Astrocyte (in vitro differentiated cells and primary cell): ENCODE measurements at regions not wholly inside any gene's neighbourhood (a gene's known extent, or its start where the extent isn't known, plus 50 kb on each side); places are given as distances from the start of the nearest gene placed in this dataset.

Source experiments
- DNase-seq: peaks from one replicate; pipeline ENCODE4 v3.0.0-alpha.2; 2010; ENCODE audit warnings: low read depth
- FAIRE-seq: peaks from 2 replicates; lab custom pipeline; 2011; peaks lifted over from hg19 to GRCh38; lab: Jason Lieb, UNC
- H2AFZ ChIP-seq: 2 replicates; pipeline ENCODE4 v1.6.0; 2012; ENCODE audit warnings: low read depth, low read length, inconsistent platforms
- H3K27ac ChIP-seq: 2 replicates; pipeline ENCODE4 v1.5.1; 2011; ENCODE audit warnings: low read depth, low read length, inconsistent platforms
- H3K27me3 ChIP-seq: 2 replicates; pipeline ENCODE4 v1.6.0; 2011; ENCODE audit warnings: low read length, inconsistent platforms; ENCODE audit not compliant: insufficient read depth
- H3K36me3 ChIP-seq: 2 replicates; pipeline ENCODE4 v1.5.1; 2011; ENCODE audit warnings: low read length, inconsistent platforms; ENCODE audit not compliant: insufficient read depth
- H3K4me1 ChIP-seq: 2 replicates; pipeline ENCODE4 v1.5.1; 2011; ENCODE audit warnings: low read length, inconsistent platforms; ENCODE audit not compliant: insufficient read depth
- H3K4me2 ChIP-seq: 2 replicates; pipeline ENCODE4 v1.6.0; 2012; ENCODE audit warnings: low read length, inconsistent platforms
- H3K4me3 ChIP-seq: 2 replicates; pipeline ENCODE4 v1.5.1; 2011; ENCODE audit warnings: low read depth, mild to moderate bottlenecking, low read length, inconsistent platforms; ENCODE audit not compliant: insufficient read depth
- H3K79me2 ChIP-seq: 2 replicates; pipeline ENCODE4 v1.6.0; 2012; ENCODE audit warnings: mild to moderate bottlenecking, low read length, inconsistent platforms; ENCODE audit not compliant: insufficient read depth
- H3K9ac ChIP-seq: 2 replicates; pipeline ENCODE4 v1.6.0; 2012; ENCODE audit warnings: mild to moderate bottlenecking, low read length, inconsistent platforms
- H3K9me3 ChIP-seq: 2 replicates; pipeline ENCODE4 v1.5.1; 2012; ENCODE audit warnings: low read depth, mild to moderate bottlenecking, low read length, inconsistent platforms; ENCODE audit not compliant: insufficient read depth
- H4K20me1 ChIP-seq: 2 replicates; pipeline ENCODE4 v1.6.0; 2012; ENCODE audit warnings: low read length, inconsistent platforms; ENCODE audit not compliant: insufficient read depth
- H3K27ac Mint-ChIP-seq: one replicate; pipeline ENCODE4 v1.8.0; 2021; ENCODE audit warnings: mild to moderate bottlenecking, mixed read lengths; ENCODE audit not compliant: unreplicated experiment
- H3K27me3 Mint-ChIP-seq: one replicate; pipeline ENCODE4 v1.8.0; 2021; ENCODE audit warnings: low read depth, mixed read lengths; ENCODE audit not compliant: unreplicated experiment
- H3K36me3 Mint-ChIP-seq: one replicate; pipeline ENCODE4 v1.8.0; 2021; ENCODE audit warnings: low read depth, mixed read lengths; ENCODE audit not compliant: unreplicated experiment
- H3K4me1 Mint-ChIP-seq: one replicate; pipeline ENCODE4 v1.8.0; 2021; ENCODE audit warnings: low read depth, mixed read lengths; ENCODE audit not compliant: unreplicated experiment
- H3K4me3 Mint-ChIP-seq: one replicate; pipeline ENCODE4 v1.8.0; 2021; ENCODE audit warnings: mild to moderate bottlenecking, moderate library complexity, mixed read lengths; ENCODE audit not compliant: unreplicated experiment
- H3K9me3 Mint-ChIP-seq: one replicate; pipeline ENCODE4 v1.8.0; 2021; ENCODE audit warnings: mild to moderate bottlenecking, mixed read lengths; ENCODE audit not compliant: unreplicated experiment
- CTCF ChIP-seq: IDR thresholded peaks from 2 replicates; pipeline ENCODE4 v1.5.1; 2011; ENCODE audit warnings: low read depth, mild to moderate bottlenecking, inconsistent platforms, low read length, moderate library complexity; ENCODE audit not compliant: insufficient read depth
- EZH2 ChIP-seq: IDR thresholded peaks from 2 replicates; pipeline ENCODE4 v1.6.1; 2012; ENCODE audit warnings: mild to moderate bottlenecking, low read length, inconsistent platforms; ENCODE audit not compliant: insufficient read depth

GRCh38 chr13:111977179-111977506 is 89.8 kb upstream of the SOX1 start:
- no peak for TF ChIP-seq EZH2
- no peak for TF ChIP-seq CTCF
- Histone ChIP-seq H3K79me2 (no peaks in the 10 kb centered on the region), H2AFZ (no peak overlapping the region), H3K27ac (no peak overlapping the region), H3K4me2 (no peak overlapping the region), H3K4me3 (no peak overlapping the region), H3K4me1 (no peaks in the 10 kb centered on the region), H4K20me1 (no peaks in the 10 kb centered on the region), H3K27me3 (peaks cover 10% of the 10 kb centered on the region), H3K36me3 (no peaks in the 10 kb centered on the region), H3K9me3 (peaks cover 21% of the 10 kb centered on the region), H3K9ac (no peak overlapping the region)
- Mint-ChIP-seq H3K27ac (no peak overlapping the region), H3K4me3 (no peak overlapping the region), H3K4me1 (peaks cover under 1% of the 10 kb centered on the region), H3K27me3 (peaks cover 55% of the 10 kb centered on the region), H3K9me3 (peaks cover 4% of the 10 kb centered on the region), H3K36me3 (no peaks in the 10 kb centered on the region)
- DNase-seq (no peak), FAIRE-seq (no peak)

- TF ChIP-seq CTCF: no peak
- TF ChIP-seq EZH2: no peak
- peaks cover 48% of the 10 kb centered on the region for H3K27me3 Mint-ChIP-seq
- Histone ChIP-seq H3K9me3 (peaks cover 18% of the 10 kb centered on the region), H3K27ac (no peak overlapping the region), H3K4me2 (no peak overlapping the region), H3K4me1 (no peaks in the 10 kb centered on the region), H2AFZ (no peak overlapping the region), H3K36me3 (no peaks in the 10 kb centered on the region), H3K27me3 (peaks cover 5% of the 10 kb centered on the region), H3K79me2 (no peaks in the 10 kb centered on the region), H3K4me3 (no peak overlapping the region), H3K9ac (no peak overlapping the region), H4K20me1 (no peaks in the 10 kb centered on the region)
- FAIRE-seq: no peak
- H3K4me1 Mint-ChIP-seq: no peaks in the 10 kb centered on the region
- no peak overlapping the region for H3K4me3 Mint-ChIP-seq
- no peak overlapping the region for H3K27ac Mint-ChIP-seq
- H3K9me3 Mint-ChIP-seq: peaks cover 4% of the 10 kb centered on the region
- DNase-seq: no peak
- H3K36me3 Mint-ChIP-seq: no peaks in the 10 kb centered on the region
Measured at GRCh38 chr13:111978546-111978945, 88.4 kb upstream of the SOX1 start.

- Histone ChIP-seq H3K4me3 (no peak overlapping the region), H3K36me3 (no peaks in the 10 kb centered on the region), H3K9ac (no peak overlapping the region), H3K4me1 (no peaks in the 10 kb centered on the region), H4K20me1 (no peaks in the 10 kb centered on the region), H2AFZ (no peak overlapping the region), H3K4me2 (no peak overlapping the region), H3K27me3 (peaks cover 2% of the 10 kb centered on the region), H3K9me3 (peaks cover 8% of the 10 kb centered on the region), H3K79me2 (no peaks in the 10 kb centered on the region), H3K27ac (no peak overlapping the region)
- Mint-ChIP-seq H3K36me3 (no peaks in the 10 kb centered on the region), H3K27ac (no peak overlapping the region), H3K4me1 (no peaks in the 10 kb centered on the region), H3K4me3 (no peak overlapping the region), H3K27me3 (peaks cover 45% of the 10 kb centered on the region), H3K9me3 (peaks cover 2% of the 10 kb centered on the region)
- TF ChIP-seq CTCF (no peak), EZH2 (no peak)
- FAIRE-seq: no peak
- no peak for DNase-seq
Measured at GRCh38 chr13:111980146-111980929, 86.6 kb upstream of the SOX1 start.
